Endothelial cell of umbilical vein (primary cell): ENCODE measurements at regions not wholly inside any gene's neighbourhood (a gene's known extent, or its start where the extent isn't known, plus 50 kb on each side); places are given as distances from the start of the nearest gene placed in this dataset.
A peak's percentile ranks its signal among the peaks of the same experiment; 100 is the strongest.

ENCODE experiments used
- CTCF ChIP-seq, 2 donors: IDR thresholded peaks; 1 replicate in 1 of 2; 2 replicates in 1 of 2; pipeline ENCODE4 v1.5.1; 2011; ENCODE audit warnings: low read length in 2 of 2, mild to moderate bottlenecking in 2 of 2, moderate library complexity in 2 of 2, control low read depth in 1 of 2, inconsistent platforms in 1 of 2, low read depth in 1 of 2; ENCODE audit not compliant: insufficient read depth in 1 of 2; ENCODE audit errors: extremely low read depth in 1 of 2
- EZH2 ChIP-seq: IDR thresholded peaks from 2 replicates; pipeline ENCODE4 v1.6.1; 2012; ENCODE audit warnings: borderline replicate concordance, low read depth, mild to moderate bottlenecking, moderate library complexity, low read length, inconsistent platforms; ENCODE audit not compliant: severe bottlenecking
- GATA2 ChIP-seq: IDR thresholded peaks from 2 replicates; pipeline ENCODE4 v1.7.0; 2011; ENCODE audit warnings: low read depth, mild to moderate bottlenecking, moderate library complexity, mixed read lengths, low read length; ENCODE audit not compliant: insufficient read length, insufficient read depth
- JUN ChIP-seq: IDR thresholded peaks from 2 replicates; pipeline ENCODE4 v1.6.1; 2011; ENCODE audit warnings: borderline replicate concordance, low read depth; ENCODE audit not compliant: insufficient read length, insufficient read depth
- MAX ChIP-seq: IDR thresholded peaks from 2 replicates; pipeline ENCODE4 v1.6.1; 2011; ENCODE audit not compliant: insufficient read depth, insufficient read length
- MYC ChIP-seq: IDR thresholded peaks from one replicate; pipeline ENCODE4 v1.6.1; 2011; ENCODE audit warnings: mild to moderate bottlenecking, low read depth, low read length
- POLR2A ChIP-seq: IDR thresholded peaks from 2 replicates; pipeline ENCODE4 v1.6.1; 2012; ENCODE audit warnings: low read depth, mild to moderate bottlenecking, control low read depth, low read length
- POLR2AphosphoS5 ChIP-seq: IDR thresholded peaks from 2 replicates; pipeline ENCODE4 v1.6.1; 2012; ENCODE audit warnings: low read depth, mild to moderate bottlenecking, control low read depth, low read length, moderate library complexity; ENCODE audit not compliant: insufficient read depth

- TF ChIP-seq CTCF (IDR thresholded peaks at IDR 0.05; ENCODE audit: extremely low read depth in 1 of 2, insufficient read depth in 1 of 2, low read depth in 1 of 2, low read length in 2 of 2) (no peak), POLR2AphosphoS5 (peak; percentile 52), GATA2 (peak; percentile 60), MAX (no peak), POLR2A (peak; percentile 50), EZH2 (no peak), MYC (no peak), JUN (peak; percentile 80)
Measured at GRCh38 chr1:219329578-219329977, 155.9 kb downstream of the LYPLAL1 start.
